ENCODE measurements at regions not wholly inside any gene's neighbourhood (a gene's known extent, or its start where the extent isn't known, plus 50 kb on each side); places are given as distances from the start of the nearest gene placed in this dataset.

DNA sequence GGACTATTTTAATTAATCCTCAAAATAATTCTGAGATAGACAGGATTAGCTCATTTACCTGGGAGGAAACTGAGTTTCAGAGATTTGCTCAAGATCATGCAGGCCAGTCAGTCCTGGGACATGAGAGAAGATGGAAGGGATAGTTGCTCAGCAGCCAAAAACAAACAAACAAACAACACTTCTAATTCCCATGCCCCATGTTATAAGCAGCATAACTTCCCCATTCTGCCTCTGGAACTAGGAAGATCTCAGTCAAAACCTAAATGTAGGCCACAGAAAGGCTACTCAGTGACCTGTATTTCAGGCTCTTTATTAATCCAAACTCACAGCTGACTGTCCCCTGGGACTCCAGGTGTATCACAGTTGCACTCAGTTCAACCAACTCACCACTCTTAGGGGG is 489.2 kb upstream of the NBEA start (continued):
- TF ChIP-seq ZSCAN4 (tag by site-specific recombination; IDR thresholded peaks at IDR 0.05) (no peak), GLIS2 (tag by site-specific recombination; IDR thresholded peaks at IDR 0.05) (no peak)

DNA sequence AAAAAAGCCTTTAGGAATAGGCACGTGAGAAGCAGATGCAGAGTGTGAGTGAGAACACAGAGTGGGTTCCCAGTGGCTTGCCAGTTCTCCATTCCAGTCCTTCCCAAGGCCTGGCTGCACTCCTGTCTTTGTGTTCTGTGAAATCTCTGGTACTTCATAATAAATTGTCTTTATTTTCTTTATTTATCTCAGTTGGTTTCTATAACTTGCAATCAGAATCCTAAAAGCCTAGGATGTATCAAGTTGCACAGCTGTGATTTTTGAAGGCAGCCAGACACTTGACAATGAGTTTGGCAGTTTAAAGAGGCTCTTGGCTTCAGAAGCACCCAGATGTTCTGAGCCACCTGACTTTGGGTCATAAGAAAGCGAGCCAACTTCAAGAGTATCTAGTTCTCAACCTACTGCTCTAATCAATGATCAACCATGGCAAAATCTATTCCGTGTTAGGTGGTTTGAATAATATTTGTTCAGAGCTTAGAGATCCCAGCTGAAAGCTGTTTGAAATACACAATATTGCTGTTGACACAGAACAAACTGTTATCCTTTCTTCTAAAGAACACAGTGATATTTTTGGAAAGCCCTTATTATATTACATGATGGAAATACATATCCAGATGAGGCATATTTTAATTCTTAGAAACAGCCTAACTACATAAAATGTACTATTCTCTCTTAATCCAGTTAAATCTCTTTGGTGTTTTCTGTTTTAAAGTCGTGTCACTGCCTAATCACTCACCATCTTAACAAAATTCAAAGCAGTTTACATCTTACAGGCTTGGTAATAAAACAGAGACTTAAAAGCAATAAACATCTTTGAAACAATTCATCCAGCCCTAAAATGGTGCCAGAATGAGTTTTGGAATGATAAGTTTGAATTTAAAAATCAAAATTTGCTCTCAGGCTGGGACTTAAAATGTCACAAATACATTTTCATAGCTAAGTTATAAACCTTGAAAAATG is 483.0 kb upstream of the NBEA start:
- no peak overlapping the region for H3K4me3 ChIP-seq (ENCODE audit: low read depth, low read length)
- no peak overlapping the region for H3K27ac ChIP-seq (ENCODE audit: extremely low read depth, low read depth, low read length)
- H3K9me3 ChIP-seq (ENCODE audit: control insufficient read depth, insufficient read depth, low read depth, low read length), result no peaks in the 10 kb centered on the region
- ChIA-PET CTCF (no interaction called here), POLR2A (no interaction called here)
- no peaks in the 10 kb centered on the region for H3K4me1 ChIP-seq (ENCODE audit: control insufficient read depth, insufficient read depth, low read length)
- TF ChIP-seq ZNF670 (tag by site-specific recombination; IDR thresholded peaks at IDR 0.05; ENCODE audit: low read depth), result no peak
- no peaks in the 10 kb centered on the region for H3K36me3 ChIP-seq (ENCODE audit: control insufficient read depth in 2 of 2, insufficient read depth in 1 of 2, low read length in 2 of 2)

GRCh38 chr13:34459856-34460255 is 482.2 kb upstream of the NBEA start:
- ChIA-PET CTCF (no interaction called here), POLR2A (no interaction called here)
- H3K36me3 ChIP-seq (ENCODE audit: control insufficient read depth in 2 of 2, insufficient read depth in 1 of 2, low read length in 2 of 2), result no peaks in the 10 kb centered on the region
- H3K4me3 ChIP-seq (ENCODE audit: low read depth, low read length), result no peak overlapping the region
- no peak overlapping the region for H3K27ac ChIP-seq (ENCODE audit: extremely low read depth, low read depth, low read length)
- H3K4me1 ChIP-seq (ENCODE audit: control insufficient read depth, insufficient read depth, low read length), result no peaks in the 10 kb centered on the region
- TF ChIP-seq REPIN1 (tag by site-specific recombination; IDR thresholded peaks at IDR 0.05; ENCODE audit: low read depth) (no peak), ZXDB (tag by site-specific recombination; IDR thresholded peaks at IDR 0.05) (no peak), GFI1B (tag by site-specific recombination; IDR thresholded peaks at IDR 0.05) (no peak)
- no peaks in the 10 kb centered on the region for H3K9me3 ChIP-seq (ENCODE audit: control insufficient read depth, insufficient read depth, low read depth, low read length)

DNA sequence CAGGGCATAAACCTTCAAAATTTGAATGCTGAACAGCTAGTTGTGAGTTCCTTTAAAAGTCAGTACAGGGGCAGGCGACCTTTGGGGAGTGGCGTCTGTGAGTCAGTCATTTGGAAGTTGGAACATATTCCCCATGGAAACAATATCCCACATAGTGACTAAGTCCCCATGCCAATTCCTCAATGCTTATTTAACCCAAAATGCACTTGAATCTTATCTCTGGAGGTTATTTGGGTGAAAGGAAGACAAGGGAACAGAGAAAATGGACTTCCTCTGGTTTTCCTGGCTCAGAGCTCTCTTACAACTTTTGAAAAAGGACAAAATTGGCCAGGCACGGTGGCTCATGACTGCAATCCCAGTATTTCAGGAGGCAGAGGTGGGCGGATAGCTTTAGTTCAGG is 479.2 kb upstream of the NBEA start:
- H3K36me3 ChIP-seq (ENCODE audit: control insufficient read depth in 2 of 2, insufficient read depth in 1 of 2, low read length in 2 of 2), result no peaks in the 10 kb centered on the region
- TF ChIP-seq GLI4 (tag by site-specific recombination; IDR thresholded peaks at IDR 0.05) (no peak), ZNF701 (tag by site-specific recombination; IDR thresholded peaks at IDR 0.05) (no peak), ZBTB1 (tag by site-specific recombination; IDR thresholded peaks at IDR 0.05) (no peak)
- no peak overlapping the region for H3K27ac ChIP-seq (ENCODE audit: extremely low read depth, low read depth, low read length)
- POLR2A ChIA-PET, result no interaction called here
- H3K9me3 ChIP-seq (ENCODE audit: control insufficient read depth, insufficient read depth, low read depth, low read length), result no peaks in the 10 kb centered on the region
- H3K4me3 ChIP-seq (ENCODE audit: low read depth, low read length), result no peak overlapping the region
- no peaks in the 10 kb centered on the region for H3K4me1 ChIP-seq (ENCODE audit: control insufficient read depth, insufficient read depth, low read length)
- CTCF ChIA-PET, result interaction anchor here (0.6 kb wide), 1 partner anchor 1177 kb away, joined by 3 read pairs; no protein-coding TSS in a partner anchor

GRCh38 chr13:34464011-34464410 is 478.1 kb upstream of the NBEA start:
- no peak for TF ChIP-seq ZFHX2 (tag by site-specific recombination; conservative IDR thresholded peaks at IDR 0.05)
- no peak for TF ChIP-seq ZNF768 (tag by site-specific recombination; IDR thresholded peaks at IDR 0.05)
- Histone ChIP-seq H3K36me3 (ENCODE audit: control insufficient read depth in 2 of 2, insufficient read depth in 1 of 2, low read length in 2 of 2) (no peaks in the 10 kb centered on the region), H3K27ac (ENCODE audit: extremely low read depth, low read depth, low read length) (no peak overlapping the region), H3K9me3 (ENCODE audit: control insufficient read depth, insufficient read depth, low read depth, low read length) (no peaks in the 10 kb centered on the region), H3K4me3 (ENCODE audit: low read depth, low read length) (no peak overlapping the region), H3K4me1 (ENCODE audit: control insufficient read depth, insufficient read depth, low read length) (peaks cover 10% of the 10 kb centered on the region)
- POLR2A ChIA-PET, result no interaction called here
- CTCF ChIA-PET, result no interaction called here

DNA sequence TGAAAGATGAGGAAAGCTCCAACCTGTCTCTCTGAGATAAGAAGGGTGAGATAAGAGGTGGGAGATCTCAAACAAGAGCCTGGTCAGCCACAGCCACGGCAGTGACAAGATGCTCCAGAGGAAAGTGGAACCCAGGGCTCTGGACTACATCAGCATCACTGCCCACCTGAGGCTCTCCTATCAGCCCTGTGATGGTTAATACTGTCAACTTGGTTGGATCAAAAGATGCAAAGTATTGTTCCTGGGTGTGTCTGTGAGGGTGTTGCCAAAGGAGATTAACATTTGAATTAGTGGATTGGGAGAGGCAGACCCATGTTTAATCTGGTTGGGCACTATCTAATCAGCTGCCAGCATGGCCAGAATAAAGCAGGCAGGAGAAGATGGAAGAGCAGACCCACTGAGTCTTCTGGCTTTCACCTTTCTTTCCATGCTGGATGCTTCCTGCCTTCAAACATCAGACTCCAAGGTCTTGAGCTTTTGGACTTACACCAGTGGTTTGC is 476.6 kb upstream of the NBEA start:
- Histone ChIP-seq H3K4me1 (ENCODE audit: control insufficient read depth, insufficient read depth, low read length) (peaks cover 16% of the 10 kb centered on the region), H3K27ac (ENCODE audit: extremely low read depth, low read depth, low read length) (no peak overlapping the region), H3K36me3 (ENCODE audit: control insufficient read depth in 2 of 2, insufficient read depth in 1 of 2, low read length in 2 of 2) (no peaks in the 10 kb centered on the region), H3K9me3 (ENCODE audit: control insufficient read depth, insufficient read depth, low read depth, low read length) (no peaks in the 10 kb centered on the region), H3K4me3 (ENCODE audit: low read depth, low read length) (no peak overlapping the region)
- ChIA-PET POLR2A (no interaction called here), CTCF (interaction anchor here (1.1 kb wide), 1 partner anchor 13 kb away, joined by 3 read pairs; no protein-coding TSS in a partner anchor)
- TF ChIP-seq ZNF449 (tag by site-specific recombination; IDR thresholded peaks at IDR 0.05), result peak; percentile 96
- TF ChIP-seq, protein P1, sequence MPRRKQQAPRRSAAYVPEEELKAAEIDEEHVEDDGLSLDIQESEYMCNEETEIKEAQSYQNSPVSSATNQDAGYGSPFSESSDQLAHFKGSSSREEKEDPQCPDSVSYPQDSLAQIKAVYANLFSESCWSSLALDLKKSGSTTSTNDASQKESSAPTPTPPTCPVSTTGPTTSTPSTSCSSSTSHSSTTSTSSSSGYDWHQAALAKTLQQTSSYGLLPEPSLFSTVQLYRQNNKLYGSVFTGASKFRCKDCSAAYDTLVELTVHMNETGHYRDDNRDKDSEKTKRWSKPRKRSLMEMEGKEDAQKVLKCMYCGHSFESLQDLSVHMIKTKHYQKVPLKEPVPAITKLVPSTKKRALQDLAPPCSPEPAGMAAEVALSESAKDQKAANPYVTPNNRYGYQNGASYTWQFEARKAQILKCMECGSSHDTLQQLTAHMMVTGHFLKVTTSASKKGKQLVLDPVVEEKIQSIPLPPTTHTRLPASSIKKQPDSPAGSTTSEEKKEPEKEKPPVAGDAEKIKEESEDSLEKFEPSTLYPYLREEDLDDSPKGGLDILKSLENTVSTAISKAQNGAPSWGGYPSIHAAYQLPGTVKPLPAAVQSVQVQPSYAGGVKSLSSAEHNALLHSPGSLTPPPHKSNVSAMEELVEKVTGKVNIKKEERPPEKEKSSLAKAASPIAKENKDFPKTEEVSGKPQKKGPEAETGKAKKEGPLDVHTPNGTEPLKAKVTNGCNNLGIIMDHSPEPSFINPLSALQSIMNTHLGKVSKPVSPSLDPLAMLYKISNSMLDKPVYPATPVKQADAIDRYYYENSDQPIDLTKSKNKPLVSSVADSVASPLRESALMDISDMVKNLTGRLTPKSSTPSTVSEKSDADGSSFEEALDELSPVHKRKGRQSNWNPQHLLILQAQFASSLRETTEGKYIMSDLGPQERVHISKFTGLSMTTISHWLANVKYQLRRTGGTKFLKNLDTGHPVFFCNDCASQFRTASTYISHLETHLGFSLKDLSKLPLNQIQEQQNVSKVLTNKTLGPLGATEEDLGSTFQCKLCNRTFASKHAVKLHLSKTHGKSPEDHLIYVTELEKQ (tag by site-specific recombination; IDR thresholded peaks at IDR 0.05; ENCODE audit: borderline replicate concordance), result no peak
